T-cell (primary cell): ENCODE measurements at regions not wholly inside any gene's neighbourhood (a gene's known extent, or its start where the extent isn't known, plus 50 kb on each side); places are given as distances from the start of the nearest gene placed in this dataset.

Experiments
- ATAC-seq, 4 experiments: fragments of 200-7000 bp in 3 of 4; fragments of 150-1000 bp in 1 of 4; cut with Tn5 transposase; replicated peaks in 1 of 4; 1 replicate in 3 of 4; 2 replicates in 1 of 4; pipeline ENCODE4 v1.10.0; 2021; ENCODE audit warnings: moderate library complexity in 3 of 4, mild to moderate bottlenecking in 2 of 4, moderate number of reproducible peaks in 1 of 4
- CTCF ChIA-PET, 2 donors: fragments of 300-600 bp; sonication (Branson Sonifier 250); formaldehyde crosslinking; loops; one replicate each; lab custom pipeline; 2022; ENCODE audit warnings: antibody characterized with exemption in 2 of 2; lab: Charles Lee
- POLR2A ChIA-PET, 2 donors: fragments of 300-600 bp; sonication (Branson Sonifier 250); formaldehyde crosslinking; loops; one replicate each; lab custom pipeline; 2022; ENCODE audit warnings: antibody characterized with exemption in 2 of 2; lab: Charles Lee
- DNase-seq, 35 experiments: peaks; one replicate each; pipeline versions ENCODE4 v3.0.0 to v3.0.0-alpha.2; 2013 to 2023
- H3K27ac ChIP-seq: one replicate; pipeline ENCODE4 v1.5.1; 2013; ENCODE audit warnings: low read length
- H3K27me3 ChIP-seq, 2 experiments: replicated peaks in 1 of 2; 1 replicate in 1 of 2; 2 replicates in 1 of 2; pipeline versions ENCODE4 v1.6.1 to v1.7.0; 2013; ENCODE audit warnings: low read length in 1 of 2, mixed read lengths in 1 of 2; ENCODE audit not compliant: control insufficient read depth in 2 of 2, insufficient read depth in 2 of 2; ENCODE audit errors: extremely low read depth in 1 of 2
- H3K36me3 ChIP-seq, 2 donors: 1 replicate in 1 of 2; 2 replicates in 1 of 2; pipeline versions ENCODE4 v1.6.1 to v1.7.0; 2013; ENCODE audit warnings: low read length in 1 of 2; ENCODE audit not compliant: control insufficient read depth in 2 of 2, insufficient read depth in 1 of 2; ENCODE audit errors: extremely low read depth in 1 of 2
- H3K4me1 ChIP-seq, 2 experiments: 1 replicate in 1 of 2; 2 replicates in 1 of 2; pipeline versions ENCODE4 v1.6.1 to v1.7.0; 2013; ENCODE audit warnings: low read length in 2 of 2, mixed read lengths in 1 of 2; ENCODE audit not compliant: insufficient read depth in 2 of 2, control insufficient read depth in 1 of 2; ENCODE audit errors: extremely low read depth in 1 of 2
- H3K4me3 ChIP-seq, 2 donors: 1 replicate in 1 of 2; 2 replicates in 1 of 2; pipeline versions ENCODE4 v1.5.1 to v1.7.0; 2013; ENCODE audit warnings: mild to moderate bottlenecking in 2 of 2, low read length in 1 of 2, moderate library complexity in 1 of 2; ENCODE audit not compliant: control insufficient read depth in 1 of 2; ENCODE audit errors: extremely low read depth in 1 of 2
- H3K9me3 ChIP-seq: 2 replicates; pipeline ENCODE4 v1.7.0; 2013
- H3K27ac Mint-ChIP-seq, 2 donors: one replicate each; pipeline ENCODE4 v1.8.0; 2020 to 2021; ENCODE audit warnings: mild to moderate bottlenecking in 2 of 2, mixed read lengths in 2 of 2
- H3K27me3 Mint-ChIP-seq, 2 donors: one replicate each; pipeline ENCODE4 v1.8.0; 2021 to 2022; ENCODE audit warnings: mixed read lengths in 2 of 2
- H3K36me3 Mint-ChIP-seq: one replicate; pipeline ENCODE4 v1.8.0; 2021; ENCODE audit warnings: mixed read lengths
- H3K4me1 Mint-ChIP-seq, 3 donors: one replicate each; pipeline ENCODE4 v1.8.0; 2020 to 2022; ENCODE audit warnings: mixed read lengths in 3 of 3, mild to moderate bottlenecking in 1 of 3
- H3K4me3 Mint-ChIP-seq, 3 donors: one replicate each; pipeline ENCODE4 v1.8.0; 2020 to 2022; ENCODE audit warnings: mild to moderate bottlenecking in 3 of 3, mixed read lengths in 3 of 3, moderate library complexity in 3 of 3
- H3K9me3 Mint-ChIP-seq, 3 donors: one replicate each; pipeline ENCODE4 v1.8.0; 2020 to 2022; ENCODE audit warnings: mixed read lengths in 3 of 3
- WGBS: methylation state at CpG from one replicate; pipeline ENCODE4 v1.1.5; 2013; ENCODE audit warnings: missing lambda C conversion rate; ENCODE audit not compliant: insufficient coverage; 5-methylcytosine and 5-hydroxymethylcytosine counted together

DNA sequence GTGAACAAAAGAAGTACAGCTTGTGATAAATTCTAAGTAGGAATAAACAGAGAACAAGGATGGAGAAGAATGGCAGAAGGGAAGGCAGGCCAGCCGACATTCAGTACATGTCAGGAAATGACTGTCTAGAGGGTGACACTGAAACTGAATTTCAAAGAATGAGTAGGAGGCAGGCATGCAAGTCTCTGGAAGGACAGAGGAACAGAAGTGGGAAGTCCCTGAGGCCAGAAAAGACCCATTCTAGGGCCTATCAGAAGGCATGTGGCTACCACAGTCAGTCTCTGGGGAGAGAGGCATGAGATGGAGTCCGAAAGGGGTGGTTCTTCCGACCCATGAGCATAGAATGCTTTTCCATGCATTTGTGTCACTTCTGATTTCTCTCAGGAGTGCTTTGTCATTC, 243.5 kb upstream of the UBE2E2 start:
- H3K4me3 ChIP-seq, result no peak overlapping the region
- DNase-seq (no peak), ATAC-seq (no peak)
- no peak overlapping the region for H3K27ac Mint-ChIP-seq
- H3K4me1 ChIP-seq, result no peaks in the 10 kb centered on the region
- no peaks in the 10 kb centered on the region for H3K36me3 ChIP-seq
- no peaks in the 10 kb centered on the region for H3K27me3 Mint-ChIP-seq
- H3K4me3 Mint-ChIP-seq, result no peak overlapping the region
- H3K27me3 ChIP-seq, result no peaks in the 10 kb centered on the region
- WGBS, result 11% methylated on average over 1 of the region's 3 CpGs
- H3K9me3 Mint-ChIP-seq, result no peaks in the 10 kb centered on the region
- POLR2A ChIA-PET, result no interaction called here
- no peaks in the 10 kb centered on the region for H3K4me1 Mint-ChIP-seq
- CTCF ChIA-PET, result interaction anchor here in 1 of 2 donors (1.1 kb wide), 1 partner anchor 37 kb away, joined by 3 read pairs; no protein-coding TSS in a partner anchor
- H3K27ac ChIP-seq, result no peak overlapping the region
- no peaks in the 10 kb centered on the region for H3K9me3 ChIP-seq
- H3K36me3 Mint-ChIP-seq, result no peaks in the 10 kb centered on the region

DNA sequence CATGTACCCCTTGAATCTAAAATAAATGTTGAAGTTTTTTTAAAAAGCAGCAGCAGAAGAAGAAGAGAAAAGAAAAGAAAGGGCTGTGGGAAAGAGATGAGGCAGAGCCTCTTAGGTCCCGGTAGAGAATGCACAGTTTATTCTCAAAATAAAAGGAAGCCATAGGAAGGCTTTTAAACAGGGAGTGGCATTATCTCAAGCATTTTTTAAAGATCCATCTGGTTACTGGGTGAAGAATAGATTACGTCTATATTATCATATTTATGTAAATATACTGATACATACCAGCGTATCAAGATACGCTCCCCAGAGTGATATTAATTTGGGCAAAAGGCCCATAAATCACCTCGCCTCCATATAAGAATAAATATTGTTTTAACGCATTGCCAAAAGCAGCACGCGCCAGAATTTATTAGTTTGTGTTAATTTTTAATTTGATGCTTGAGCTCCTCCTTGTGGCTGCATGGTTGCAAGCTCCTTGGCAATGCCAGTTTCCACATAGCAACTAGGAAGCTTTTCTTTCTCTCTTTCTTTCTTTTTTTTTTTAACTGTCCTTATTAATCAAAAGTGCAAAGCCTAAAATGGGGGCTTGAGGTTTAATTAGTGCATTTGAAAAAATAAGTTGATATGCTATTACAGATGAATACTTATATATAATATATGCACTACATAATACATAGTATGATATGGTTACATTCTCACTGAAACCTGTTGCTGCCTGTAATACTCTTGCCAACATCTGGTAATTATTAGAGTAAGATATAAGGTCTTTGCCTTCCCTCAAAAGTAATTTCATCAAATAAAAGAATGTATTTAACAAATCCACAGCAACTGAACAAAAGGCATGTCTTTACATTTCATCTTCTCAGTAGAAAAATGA, 242.8 kb upstream of the UBE2E2 start:
- no peak overlapping the region for H3K4me3 Mint-ChIP-seq
- Histone ChIP-seq H3K36me3 (no peaks in the 10 kb centered on the region), H3K27ac (no peak overlapping the region), H3K27me3 (no peaks in the 10 kb centered on the region), H3K4me1 (no peaks in the 10 kb centered on the region), H3K4me3 (no peak overlapping the region), H3K9me3 (no peaks in the 10 kb centered on the region)
- CTCF ChIA-PET, result interaction anchor here in 1 of 2 donors (1.1 kb wide), 1 partner anchor 38 kb away, joined by 3 read pairs; no protein-coding TSS in a partner anchor
- ATAC-seq (no peak), DNase-seq (peak in 1 of 35 experiments; percentile 6)
- no peak overlapping the region for H3K27ac Mint-ChIP-seq
- no CpG with 5 or more reads among the region's 8 CpGs for WGBS
- H3K9me3 Mint-ChIP-seq, result no peaks in the 10 kb centered on the region
- no peaks in the 10 kb centered on the region for H3K27me3 Mint-ChIP-seq
- POLR2A ChIA-PET, result interaction anchor here in 1 of 2 donors (0.7 kb wide), 1 partner anchor 471 kb away, joined by 6 read pairs; no protein-coding TSS in a partner anchor
- no peaks in the 10 kb centered on the region for H3K4me1 Mint-ChIP-seq
- H3K36me3 Mint-ChIP-seq, result no peaks in the 10 kb centered on the region

DNA sequence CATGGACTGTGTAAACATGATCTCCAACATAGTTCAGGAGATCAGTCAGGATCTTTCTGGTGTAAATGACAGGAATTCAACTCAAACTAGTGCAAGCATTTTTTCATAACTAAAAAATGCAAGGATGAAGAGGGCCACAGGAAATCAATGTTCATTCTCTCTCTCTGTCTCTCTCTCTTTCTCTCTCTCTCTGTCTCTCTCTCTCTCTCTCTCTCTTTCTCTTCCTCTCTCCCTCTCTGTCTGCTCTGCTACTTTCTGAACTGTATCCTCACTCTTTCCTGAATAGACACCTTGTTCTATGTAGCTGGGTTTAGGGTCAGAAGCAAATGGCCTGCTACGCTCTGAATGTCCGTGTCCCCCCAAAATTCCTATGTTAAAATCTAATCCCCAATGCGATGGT, 240.9 kb upstream of the UBE2E2 start:
- H3K4me1 Mint-ChIP-seq, result no peaks in the 10 kb centered on the region
- H3K36me3 Mint-ChIP-seq, result no peaks in the 10 kb centered on the region
- H3K4me3 Mint-ChIP-seq, result no peak overlapping the region
- H3K27ac ChIP-seq, result no peak overlapping the region
- no peak overlapping the region for H3K27ac Mint-ChIP-seq
- no peaks in the 10 kb centered on the region for H3K4me1 ChIP-seq
- H3K27me3 ChIP-seq, result no peaks in the 10 kb centered on the region
- no peaks in the 10 kb centered on the region for H3K36me3 ChIP-seq
- no peak for ATAC-seq
- ChIA-PET CTCF (no interaction called here), POLR2A (no interaction called here)
- H3K9me3 ChIP-seq, result no peaks in the 10 kb centered on the region
- H3K9me3 Mint-ChIP-seq, result no peaks in the 10 kb centered on the region
- DNase-seq, result no peak
- no peaks in the 10 kb centered on the region for H3K27me3 Mint-ChIP-seq
- WGBS, result no CpG with 5 or more reads among the region's 3 CpGs
- H3K4me3 ChIP-seq, result no peak overlapping the region

DNA sequence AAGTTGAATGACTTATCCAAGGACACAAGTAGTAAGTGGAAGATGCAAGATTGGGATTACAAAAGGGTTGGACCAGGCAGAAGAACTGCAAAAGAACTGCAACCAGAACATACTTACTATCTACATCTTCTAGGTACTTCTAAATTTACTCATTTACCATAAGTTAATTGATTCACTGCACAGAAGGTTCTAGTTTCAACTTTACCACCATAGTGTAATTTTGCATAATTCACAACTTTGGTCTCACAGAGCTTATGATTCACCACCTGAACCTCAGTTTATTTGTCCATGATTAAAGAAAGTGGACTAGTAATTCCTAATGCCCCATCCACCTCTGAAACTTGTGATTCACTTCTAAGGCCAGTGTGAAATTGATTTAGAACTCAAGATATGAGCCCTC, 236.8 kb upstream of the UBE2E2 start:
- Mint-ChIP-seq H3K4me3 (no peak overlapping the region), H3K27me3 (peaks cover 0 to 5% of the 10 kb centered on the region in 2 donors), H3K27ac (no peak overlapping the region), H3K36me3 (no peaks in the 10 kb centered on the region), H3K9me3 (peaks cover 0 to 3% (median 0%) of the 10 kb centered on the region in 3 donors), H3K4me1 (no peaks in the 10 kb centered on the region)
- ChIA-PET CTCF (no interaction called here), POLR2A (no interaction called here)
- Histone ChIP-seq H3K9me3 (no peaks in the 10 kb centered on the region), H3K4me3 (no peak overlapping the region), H3K4me1 (no peaks in the 10 kb centered on the region), H3K36me3 (no peaks in the 10 kb centered on the region), H3K27ac (no peak overlapping the region), H3K27me3 (no peaks in the 10 kb centered on the region)
- DNase-seq (no peak), ATAC-seq (no peak)

DNA sequence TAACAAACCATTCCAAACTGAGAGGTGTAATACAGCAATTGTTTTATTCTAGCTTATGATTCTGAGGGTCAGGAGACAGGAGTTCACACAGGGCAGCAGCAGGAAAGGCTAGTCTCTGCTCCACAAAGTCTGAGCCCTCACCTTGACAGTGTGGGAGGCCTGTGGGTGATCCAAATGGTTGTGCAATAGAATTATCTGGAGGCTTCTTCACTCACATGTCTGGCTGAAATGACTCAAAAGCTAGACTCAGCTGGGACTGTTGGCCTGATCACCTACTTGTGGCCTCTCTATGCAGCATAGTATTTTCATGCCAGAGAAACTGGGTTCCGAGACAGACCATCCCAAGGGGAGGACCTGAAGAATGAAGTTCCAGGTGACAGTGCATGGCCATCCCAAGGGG, 233.9 kb upstream of the UBE2E2 start:
- ChIA-PET CTCF (no interaction called here), POLR2A (no interaction called here)
- no peaks in the 10 kb centered on the region for H3K36me3 ChIP-seq
- peaks cover 2 to 5% of the 10 kb centered on the region in 2 donors for H3K27me3 Mint-ChIP-seq
- H3K9me3 Mint-ChIP-seq, result peaks cover 0 to 3% (median 0%) of the 10 kb centered on the region in 3 donors
- H3K27ac Mint-ChIP-seq, result no peak overlapping the region
- DNase-seq, result no peak
- no peak overlapping the region for H3K4me3 ChIP-seq
- ATAC-seq, result no peak
- no peaks in the 10 kb centered on the region for H3K9me3 ChIP-seq
- no peaks in the 10 kb centered on the region for H3K4me1 ChIP-seq
- WGBS, result 78% methylated on average over 1 of the region's 1 CpG
- H3K27ac ChIP-seq, result no peak overlapping the region
- H3K4me3 Mint-ChIP-seq, result no peak overlapping the region
- H3K27me3 ChIP-seq, result no peaks in the 10 kb centered on the region
- H3K36me3 Mint-ChIP-seq, result no peaks in the 10 kb centered on the region
- H3K4me1 Mint-ChIP-seq, result no peaks in the 10 kb centered on the region

DNA sequence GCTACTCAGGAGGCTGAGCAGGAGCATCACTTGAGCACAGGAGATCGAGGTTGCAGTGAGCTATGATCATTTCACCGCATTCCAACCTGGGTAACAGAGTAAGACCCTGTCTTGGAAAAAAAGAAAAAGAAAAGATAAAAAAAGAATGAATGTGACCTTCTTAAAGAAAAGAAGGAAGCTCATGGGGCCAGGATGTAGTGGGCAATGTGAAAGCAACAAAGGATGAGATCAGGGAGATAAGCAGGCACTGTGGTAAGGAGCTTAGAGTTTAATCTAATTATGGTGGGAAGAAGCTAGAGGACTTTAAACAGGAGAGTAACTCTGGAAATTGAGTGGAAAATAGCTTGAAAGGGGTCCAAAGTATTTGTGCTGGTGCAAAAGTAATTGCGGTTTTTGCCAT, 231.6 kb upstream of the UBE2E2 start:
- no peak for ATAC-seq
- Histone ChIP-seq H3K4me1 (no peaks in the 10 kb centered on the region), H3K9me3 (no peaks in the 10 kb centered on the region), H3K4me3 (no peak overlapping the region), H3K27me3 (no peaks in the 10 kb centered on the region), H3K27ac (no peak overlapping the region), H3K36me3 (no peaks in the 10 kb centered on the region)
- Mint-ChIP-seq H3K4me1 (no peaks in the 10 kb centered on the region), H3K9me3 (peaks cover 0 to 3% (median 0%) of the 10 kb centered on the region in 3 donors), H3K27ac (no peak overlapping the region), H3K27me3 (peaks cover 2 to 5% of the 10 kb centered on the region in 2 donors), H3K4me3 (no peak overlapping the region), H3K36me3 (no peaks in the 10 kb centered on the region)
- ChIA-PET POLR2A (no interaction called here), CTCF (no interaction called here)
- 85% methylated on average over 3 of the region's 3 CpGs for WGBS
- DNase-seq, result no peak
